ENCODE measurements at regions not wholly inside any gene's neighbourhood (a gene's known extent, or its start where the extent isn't known, plus 50 kb on each side); places are given as distances from the start of the nearest gene placed in this dataset.
"Not testable (repeated sequence)": the region's sequence is repeated elsewhere in the genome, so short reads cannot be mapped to it uniquely, and the experiment has no call there.

DNA sequence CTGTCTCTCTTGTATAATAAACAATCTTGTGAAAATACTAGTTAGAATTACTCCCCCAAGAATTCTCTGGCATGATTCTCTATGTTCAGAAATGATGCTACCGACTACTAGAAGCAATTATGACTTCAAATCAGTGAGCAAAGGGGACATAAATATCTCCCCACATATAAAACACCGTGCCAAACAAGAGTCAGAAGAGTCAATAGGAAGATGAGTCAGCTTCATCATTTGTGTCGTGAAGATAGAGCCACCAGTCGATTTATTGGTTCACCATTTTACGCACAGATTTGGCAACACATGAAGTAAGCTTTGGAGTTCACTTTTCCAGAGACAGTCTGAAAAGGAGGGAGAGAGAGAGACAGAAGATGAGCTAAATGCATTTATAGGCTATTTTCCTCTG is 650.9 kb downstream of the CCDC85A start:
- no peak overlapping the region for H3K27ac ChIP-seq
- 78% methylated on average over 5 of the region's 5 CpGs for WGBS (ENCODE audit: low lambda C conversion rate, missing lambda C conversion rate)
- no peak for TF ChIP-seq EZH2 (IDR thresholded peaks at IDR 0.05; ENCODE audit: borderline replicate concordance)
- TF ChIP-seq, protein P1, sequence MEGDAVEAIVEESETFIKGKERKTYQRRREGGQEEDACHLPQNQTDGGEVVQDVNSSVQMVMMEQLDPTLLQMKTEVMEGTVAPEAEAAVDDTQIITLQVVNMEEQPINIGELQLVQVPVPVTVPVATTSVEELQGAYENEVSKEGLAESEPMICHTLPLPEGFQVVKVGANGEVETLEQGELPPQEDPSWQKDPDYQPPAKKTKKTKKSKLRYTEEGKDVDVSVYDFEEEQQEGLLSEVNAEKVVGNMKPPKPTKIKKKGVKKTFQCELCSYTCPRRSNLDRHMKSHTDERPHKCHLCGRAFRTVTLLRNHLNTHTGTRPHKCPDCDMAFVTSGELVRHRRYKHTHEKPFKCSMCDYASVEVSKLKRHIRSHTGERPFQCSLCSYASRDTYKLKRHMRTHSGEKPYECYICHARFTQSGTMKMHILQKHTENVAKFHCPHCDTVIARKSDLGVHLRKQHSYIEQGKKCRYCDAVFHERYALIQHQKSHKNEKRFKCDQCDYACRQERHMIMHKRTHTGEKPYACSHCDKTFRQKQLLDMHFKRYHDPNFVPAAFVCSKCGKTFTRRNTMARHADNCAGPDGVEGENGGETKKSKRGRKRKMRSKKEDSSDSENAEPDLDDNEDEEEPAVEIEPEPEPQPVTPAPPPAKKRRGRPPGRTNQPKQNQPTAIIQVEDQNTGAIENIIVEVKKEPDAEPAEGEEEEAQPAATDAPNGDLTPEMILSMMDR (IDR thresholded peaks at IDR 0.05; ENCODE audit: poor library complexity), result no peak
- TF ChIP-seq EZH2phosphoT487 (IDR thresholded peaks at IDR 0.05; ENCODE audit: low read depth, severe bottlenecking, unreplicated experiment), result no peak
- H3K4me1 ChIP-seq (ENCODE audit: insufficient read depth), result no peaks in the 10 kb centered on the region
- no peak overlapping the region for H3K4me2 ChIP-seq
- H2AFZ ChIP-seq, result no peak overlapping the region
- H4K20me1 ChIP-seq (ENCODE audit: insufficient read depth, poor library complexity, severe bottlenecking), result no peaks in the 10 kb centered on the region
- no peak overlapping the region for H3K4me3 ChIP-seq
- H3K9me2 ChIP-seq (replicated peaks; ENCODE audit: insufficient read depth), result no peaks in the 10 kb centered on the region
- H3K36me3 ChIP-seq (replicated peaks; ENCODE audit: insufficient read depth, low read depth), result no peaks in the 10 kb centered on the region
- H3K79me2 ChIP-seq, result no peaks in the 10 kb centered on the region
- no peaks in the 10 kb centered on the region for H3K9me3 ChIP-seq (ENCODE audit: low read depth)
- no peaks in the 10 kb centered on the region for H3K27me3 ChIP-seq
- no peak for DNase-seq (ENCODE audit: low spot score)

DNA sequence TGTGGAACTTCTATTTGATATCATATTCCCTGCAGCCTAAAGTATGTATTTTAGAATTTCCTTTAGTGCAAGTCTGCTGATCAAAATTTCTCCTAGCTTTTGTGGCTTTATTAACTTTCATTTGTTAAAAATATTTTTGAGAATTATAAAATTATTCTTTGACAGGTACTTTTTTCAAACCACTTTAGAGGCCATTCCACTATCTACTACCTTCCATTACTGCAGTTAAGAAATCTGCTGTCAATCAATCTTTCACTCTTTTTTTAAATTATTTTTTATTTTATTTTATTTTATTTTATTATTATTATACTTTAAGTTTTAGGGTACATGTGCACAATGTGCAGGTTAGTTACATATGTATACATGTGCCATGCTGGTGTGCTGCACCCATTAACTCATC is 656.2 kb downstream of the CCDC85A start:
- H3K4me1 ChIP-seq (ENCODE audit: insufficient read depth); H3K9me2 ChIP-seq (replicated peaks; ENCODE audit: insufficient read depth); H3K27me3 ChIP-seq; H3K4me3 ChIP-seq; DNase-seq (ENCODE audit: low spot score); H3K36me3 ChIP-seq (replicated peaks; ENCODE audit: insufficient read depth, low read depth); H3K9me3 ChIP-seq (ENCODE audit: low read depth); H2AFZ ChIP-seq; H4K20me1 ChIP-seq (ENCODE audit: insufficient read depth, poor library complexity, severe bottlenecking); H3K4me2 ChIP-seq; H3K27ac ChIP-seq; H3K79me2 ChIP-seq: not testable (repeated sequence)

DNA sequence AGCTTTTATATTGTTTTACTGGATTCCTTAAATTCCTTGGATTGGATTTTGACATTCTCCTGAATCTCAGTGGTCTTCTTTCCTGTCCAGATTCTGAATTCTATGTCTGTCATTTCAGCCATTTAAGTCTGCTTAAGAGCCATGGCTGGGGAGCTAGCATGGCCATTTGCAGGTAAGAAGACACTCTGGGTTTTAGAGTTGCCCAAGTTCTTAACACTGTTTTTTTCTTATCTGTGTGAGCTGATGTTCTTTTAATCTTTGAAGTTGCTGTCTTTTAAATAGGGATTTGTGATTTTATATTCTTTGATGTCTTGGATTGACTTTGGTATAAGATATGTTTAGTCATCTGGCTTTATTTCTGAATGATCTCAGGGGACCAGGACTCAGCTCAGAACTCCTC is 677.2 kb downstream of the CCDC85A start:
- no peak overlapping the region for H2AFZ ChIP-seq

DNA sequence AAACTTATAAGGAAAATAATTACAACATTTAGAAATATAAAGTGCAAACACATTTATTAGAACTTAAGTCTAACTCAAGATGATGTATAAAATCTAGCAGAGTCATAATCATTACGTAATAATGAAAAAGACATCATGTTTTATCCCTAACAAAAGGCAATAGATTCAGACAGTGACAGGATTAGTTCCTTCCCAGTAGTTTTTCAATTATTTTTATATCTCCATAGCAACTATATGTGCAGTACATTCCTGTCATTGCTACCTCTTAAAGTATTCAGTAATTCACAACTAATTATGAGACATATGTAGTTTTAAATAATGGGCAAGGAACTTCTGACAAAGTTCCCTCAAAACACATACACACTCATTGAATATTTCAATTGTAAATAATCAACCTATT is 687.9 kb downstream of the CCDC85A start:
- no peaks in the 10 kb centered on the region for H4K20me1 ChIP-seq (ENCODE audit: insufficient read depth, poor library complexity, severe bottlenecking)
- H3K9me2 ChIP-seq (replicated peaks; ENCODE audit: insufficient read depth), result no peaks in the 10 kb centered on the region
- no peak overlapping the region for H3K4me3 ChIP-seq
- no peak overlapping the region for H3K4me2 ChIP-seq
- no peak for DNase-seq (ENCODE audit: low spot score)
- H2AFZ ChIP-seq, result no peak overlapping the region
- H3K79me2 ChIP-seq, result no peaks in the 10 kb centered on the region
- no peaks in the 10 kb centered on the region for H3K4me1 ChIP-seq (ENCODE audit: insufficient read depth)
- no peak overlapping the region for H3K27ac ChIP-seq
- 70% methylated on average over 1 of the region's 1 CpG for WGBS (ENCODE audit: low lambda C conversion rate, missing lambda C conversion rate)
- no peaks in the 10 kb centered on the region for H3K9me3 ChIP-seq (ENCODE audit: low read depth)
- H3K36me3 ChIP-seq (replicated peaks; ENCODE audit: insufficient read depth, low read depth), result no peaks in the 10 kb centered on the region
- no peaks in the 10 kb centered on the region for H3K27me3 ChIP-seq
- TF ChIP-seq EZH2 (IDR thresholded peaks at IDR 0.05; ENCODE audit: borderline replicate concordance), result no peak
- TF ChIP-seq, protein P1 (IDR thresholded peaks at IDR 0.05; ENCODE audit: poor library complexity), result no peak
- TF ChIP-seq EZH2phosphoT487 (IDR thresholded peaks at IDR 0.05; ENCODE audit: low read depth, severe bottlenecking, unreplicated experiment), result no peak

More for the DNA sequence above, 677.2 kb downstream of the CCDC85A start:
- Histone ChIP-seq H3K27ac (no peak overlapping the region), H3K9me3 (ENCODE audit: low read depth) (no peaks in the 10 kb centered on the region), H4K20me1 (ENCODE audit: insufficient read depth, poor library complexity, severe bottlenecking) (no peaks in the 10 kb centered on the region), H3K79me2 (no peaks in the 10 kb centered on the region), H3K4me1 (ENCODE audit: insufficient read depth) (no peaks in the 10 kb centered on the region), H3K4me2 (no peak overlapping the region), H3K36me3 (replicated peaks; ENCODE audit: insufficient read depth, low read depth) (no peaks in the 10 kb centered on the region), H3K9me2 (replicated peaks; ENCODE audit: insufficient read depth) (no peaks in the 10 kb centered on the region), H3K27me3 (no peaks in the 10 kb centered on the region), H3K4me3 (no peak overlapping the region)
- no peak for DNase-seq (ENCODE audit: low spot score)
- TF ChIP-seq EZH2phosphoT487 (IDR thresholded peaks at IDR 0.05; ENCODE audit: low read depth, severe bottlenecking, unreplicated experiment) (no peak), EZH2 (IDR thresholded peaks at IDR 0.05; ENCODE audit: borderline replicate concordance) (no peak)
- TF ChIP-seq, protein P1 (IDR thresholded peaks at IDR 0.05; ENCODE audit: poor library complexity), result no peak

All from hepatocyte (in vitro differentiated cells).